Lung (tissue), 11 donors: ENCODE measurements at regions not wholly inside any gene's neighbourhood (a gene's known extent, or its start where the extent isn't known, plus 50 kb on each side); places are given as distances from the start of the nearest gene placed in this dataset.

Experiments
- ATAC-seq: fragments of 200-7000 bp; cut with Tn5 transposase; one replicate; pipeline ENCODE4 v1.9.1; 2020; ENCODE audit warnings: moderate number of reproducible peaks; ENCODE audit not compliant: insufficient read depth, low FRiP score
- DNase-seq, 3 donors: peaks; one replicate each; pipeline ENCODE4 v3.0.0-alpha.2; 2013 to 2017
- H3K27ac ChIP-seq, 2 donors: one replicate each; pipeline ENCODE4 v1.5.1; 2013; ENCODE audit warnings: mild to moderate bottlenecking in 2 of 2, moderate library complexity in 2 of 2, control low read depth in 1 of 2, inconsistent platforms in 1 of 2, low read depth in 1 of 2, low read length in 1 of 2
- H3K27me3 ChIP-seq, 3 donors: one replicate each; pipeline ENCODE4 v1.5.1; 2013; ENCODE audit warnings: low read length in 2 of 3; ENCODE audit not compliant: control insufficient read depth in 3 of 3, insufficient read depth in 3 of 3
- H3K36me3 ChIP-seq, 4 donors: one replicate each; pipeline ENCODE4 v1.5.1; 2013; ENCODE audit warnings: low read length in 4 of 4, mild to moderate bottlenecking in 1 of 4, moderate library complexity in 1 of 4; ENCODE audit not compliant: control insufficient read depth in 4 of 4, insufficient read depth in 4 of 4
- H3K4me1 ChIP-seq, 5 donors: one replicate each; pipeline ENCODE4 v1.5.1; 2013; ENCODE audit warnings: low read length in 5 of 5, mild to moderate bottlenecking in 2 of 5, moderate library complexity in 1 of 5; ENCODE audit not compliant: control insufficient read depth in 5 of 5, insufficient read depth in 5 of 5
- H3K4me3 ChIP-seq: one replicate; pipeline ENCODE4 v1.5.1; 2013; ENCODE audit warnings: mild to moderate bottlenecking, control low read depth, moderate library complexity
- H3K9ac ChIP-seq, 2 donors: one replicate each; pipeline ENCODE4 v1.5.1; 2013; ENCODE audit warnings: low read length in 2 of 2, control low read depth in 1 of 2; ENCODE audit not compliant: insufficient read depth in 1 of 2
- H3K9me3 ChIP-seq, 4 donors: one replicate each; pipeline ENCODE4 v1.5.1; 2013; ENCODE audit warnings: low read length in 3 of 4, mild to moderate bottlenecking in 1 of 4, moderate library complexity in 1 of 4; ENCODE audit not compliant: control insufficient read depth in 4 of 4, insufficient read depth in 3 of 4
- WGBS, 2 donors: extraction: QIAGEN DNeasy Blood & Tissue Kit; methylation state at CpG; one replicate each; pipeline ENCODE4 v1.1.7; 2013; 5-methylcytosine and 5-hydroxymethylcytosine counted together
- TF ChIP-seq, protein P1 (sequence below): IDR thresholded peaks from 2 replicates; pipeline ENCODE4 v1.5.1; 2012; ENCODE audit warnings: mild to moderate bottlenecking; ENCODE audit errors: control extremely low read depth, extremely low read depth
- donor health status: control.
- donor health status: control.
- donor health status: Bipolar disorder and iron deficiency.
- donor health status: healthy.
- donor health status: DM: yes; HTN: yes; CAD: no.

DNA sequence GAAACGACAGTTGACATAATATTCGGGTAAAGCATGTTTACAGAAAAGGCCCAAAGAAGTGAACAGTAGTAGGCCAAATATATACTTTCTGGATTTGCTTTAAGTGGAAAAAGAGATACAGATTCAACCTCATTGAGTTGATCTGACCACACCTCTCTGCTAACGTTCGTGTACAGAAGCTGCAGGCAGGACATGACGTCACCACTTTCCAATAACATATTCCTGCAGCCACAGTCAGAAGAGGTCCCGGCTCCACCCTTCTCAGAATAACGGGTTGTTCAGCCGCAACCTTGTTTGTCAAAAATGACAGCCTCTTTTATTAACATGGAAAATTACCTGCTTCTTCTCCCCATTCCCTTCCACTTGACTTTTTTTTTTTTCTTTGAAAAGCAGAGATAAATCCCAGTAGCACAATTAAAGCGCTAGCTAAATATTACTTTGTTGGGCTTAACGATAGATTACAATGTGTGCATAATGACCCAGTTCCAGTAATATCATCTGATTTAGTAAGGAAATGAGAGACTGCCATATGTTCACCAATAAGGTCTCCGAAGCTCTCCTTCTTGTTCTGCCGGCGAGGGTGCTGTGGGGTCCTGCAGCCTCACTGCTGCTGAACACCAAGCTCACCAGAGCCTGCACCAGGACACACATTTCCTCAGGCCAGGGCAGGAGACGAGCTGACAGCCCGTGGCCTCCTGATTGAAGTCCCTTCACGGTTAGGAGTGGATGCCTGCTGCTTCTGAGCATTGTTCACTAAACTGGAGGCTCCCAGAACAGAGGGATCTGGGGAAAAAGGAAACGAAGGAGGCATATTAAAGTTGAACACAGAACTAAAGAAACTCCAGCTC is 451.0 kb upstream of the SALL3 start:
- 70 to 85% methylated on average over 17 of the region's 17 CpGs for WGBS, 2 donors

DNA sequence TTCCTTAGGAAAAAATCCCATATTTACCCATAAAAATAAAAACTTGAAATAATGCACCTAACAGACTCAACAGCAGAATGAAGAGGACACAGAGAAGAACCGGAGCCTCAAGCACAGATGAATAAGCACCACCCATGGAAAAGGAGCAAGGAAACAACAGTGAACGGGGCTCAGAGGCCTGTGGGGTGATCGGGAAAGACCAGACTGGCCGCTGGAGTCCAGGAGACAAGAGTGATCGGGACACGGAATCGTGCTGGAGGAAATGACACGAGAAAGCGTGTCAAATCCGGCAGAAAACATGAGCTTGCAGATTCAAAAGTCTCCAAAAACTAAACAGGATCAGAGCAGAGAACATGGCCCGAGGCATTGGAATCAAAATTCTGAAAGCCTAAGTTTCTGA is 448.0 kb upstream of the SALL3 start:
- no peaks in the 10 kb centered on the region for H3K27me3 ChIP-seq
- H3K4me3 ChIP-seq: no peak overlapping the region
- H3K9ac ChIP-seq: no peak overlapping the region
- 92 to 95% methylated on average over 11 of the region's 11 CpGs for WGBS, 2 donors
- no peaks in the 10 kb centered on the region for H3K9me3 ChIP-seq
- DNase-seq (no peak), ATAC-seq (no peak)
- peaks cover 0 to 5% (median 0%) of the 10 kb centered on the region in 5 donors for H3K4me1 ChIP-seq
- TF ChIP-seq, protein P1, sequence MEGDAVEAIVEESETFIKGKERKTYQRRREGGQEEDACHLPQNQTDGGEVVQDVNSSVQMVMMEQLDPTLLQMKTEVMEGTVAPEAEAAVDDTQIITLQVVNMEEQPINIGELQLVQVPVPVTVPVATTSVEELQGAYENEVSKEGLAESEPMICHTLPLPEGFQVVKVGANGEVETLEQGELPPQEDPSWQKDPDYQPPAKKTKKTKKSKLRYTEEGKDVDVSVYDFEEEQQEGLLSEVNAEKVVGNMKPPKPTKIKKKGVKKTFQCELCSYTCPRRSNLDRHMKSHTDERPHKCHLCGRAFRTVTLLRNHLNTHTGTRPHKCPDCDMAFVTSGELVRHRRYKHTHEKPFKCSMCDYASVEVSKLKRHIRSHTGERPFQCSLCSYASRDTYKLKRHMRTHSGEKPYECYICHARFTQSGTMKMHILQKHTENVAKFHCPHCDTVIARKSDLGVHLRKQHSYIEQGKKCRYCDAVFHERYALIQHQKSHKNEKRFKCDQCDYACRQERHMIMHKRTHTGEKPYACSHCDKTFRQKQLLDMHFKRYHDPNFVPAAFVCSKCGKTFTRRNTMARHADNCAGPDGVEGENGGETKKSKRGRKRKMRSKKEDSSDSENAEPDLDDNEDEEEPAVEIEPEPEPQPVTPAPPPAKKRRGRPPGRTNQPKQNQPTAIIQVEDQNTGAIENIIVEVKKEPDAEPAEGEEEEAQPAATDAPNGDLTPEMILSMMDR: no peak
- no peaks in the 10 kb centered on the region for H3K36me3 ChIP-seq
- no peak overlapping the region for H3K27ac ChIP-seq

More for the DNA sequence above, 451.0 kb upstream of the SALL3 start:
- H3K4me1 ChIP-seq: peaks cover 0 to 19% (median 6%) of the 10 kb centered on the region in 5 donors
- TF ChIP-seq, protein P1: no peak
- H3K27ac ChIP-seq: no peak overlapping the region
- no peaks in the 10 kb centered on the region for H3K36me3 ChIP-seq
- no peaks in the 10 kb centered on the region for H3K27me3 ChIP-seq
- no peaks in the 10 kb centered on the region for H3K9me3 ChIP-seq
- H3K9ac ChIP-seq: no peak overlapping the region
- no peak for DNase-seq
- ATAC-seq: no peak
- no peak overlapping the region for H3K4me3 ChIP-seq

DNA sequence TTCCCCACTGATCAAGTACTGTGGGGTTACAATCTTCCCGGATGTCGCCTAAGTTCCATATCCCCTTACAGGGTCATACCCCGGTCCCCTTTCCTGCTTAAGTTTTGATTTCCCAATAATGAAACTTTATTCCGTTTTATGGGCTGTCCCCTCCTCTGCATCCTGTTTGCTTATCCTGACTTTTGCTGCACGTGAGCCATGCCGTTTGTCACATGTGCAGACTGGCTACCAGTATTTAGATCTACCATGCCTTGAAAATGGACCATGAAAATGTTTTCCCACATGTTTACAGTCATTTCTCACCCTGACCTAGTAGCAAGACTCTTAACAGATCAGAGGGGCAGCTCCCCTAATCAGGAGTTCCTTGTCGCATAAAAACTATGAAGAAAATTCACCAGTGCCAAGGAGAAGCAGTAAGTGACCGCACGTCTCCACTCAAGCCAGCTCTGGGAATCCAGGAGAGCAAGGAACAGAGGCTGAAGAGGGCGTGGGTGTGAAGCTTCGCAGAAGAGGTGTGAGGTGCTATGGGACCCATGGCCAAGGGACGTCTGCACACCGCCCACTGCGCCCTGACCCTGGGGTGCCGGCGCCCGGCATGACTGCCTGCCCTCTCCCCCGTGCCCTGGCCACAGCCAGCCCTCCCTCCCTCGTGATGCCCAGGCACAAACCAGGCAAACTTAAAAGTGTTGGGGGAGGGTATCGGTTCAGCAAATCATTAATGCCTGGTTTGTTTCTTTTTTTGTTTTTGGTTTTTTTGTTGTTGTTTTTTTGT is 440.8 kb upstream of the SALL3 start:
- WGBS, 2 donors: 81 to 83% methylated on average over 20 of the region's 20 CpGs
- no peaks in the 10 kb centered on the region for H3K36me3 ChIP-seq

More for the DNA sequence above, 440.8 kb upstream of the SALL3 start:
- no peak overlapping the region for H3K27ac ChIP-seq
- no peak overlapping the region for H3K9ac ChIP-seq
- H3K4me3 ChIP-seq: no peak overlapping the region
- ATAC-seq (no peak), DNase-seq (no peak)
- H3K9me3 ChIP-seq: peaks cover 0 to 2% (median 0%) of the 10 kb centered on the region in 4 donors
- H3K27me3 ChIP-seq: no peaks in the 10 kb centered on the region
- peaks cover 0 to 10% (median 0%) of the 10 kb centered on the region in 5 donors for H3K4me1 ChIP-seq
- TF ChIP-seq, protein P1: no peak
